RKO (cell line): ENCODE measurements at regions not wholly inside any gene's neighbourhood (a gene's known extent, or its start where the extent isn't known, plus 50 kb on each side); places are given as distances from the start of the nearest gene placed in this dataset.

Experiments used
- DNase-seq: peaks from one replicate; pipeline ENCODE4 v3.0.0-alpha.2; 2016; ENCODE audit warnings: low spot score

- DNase-seq: no peak
Measured at GRCh38 chr12:24723759-24724158, 225.1 kb downstream of the BCAT1 start.

- no peak for DNase-seq
Measured at GRCh38 chr12:24721191-24721590, 227.7 kb downstream of the BCAT1 start.

GRCh38 chr12:24719293-24719721 lies 229.6 kb downstream of the BCAT1 start:
- DNase-seq: no peak

DNA sequence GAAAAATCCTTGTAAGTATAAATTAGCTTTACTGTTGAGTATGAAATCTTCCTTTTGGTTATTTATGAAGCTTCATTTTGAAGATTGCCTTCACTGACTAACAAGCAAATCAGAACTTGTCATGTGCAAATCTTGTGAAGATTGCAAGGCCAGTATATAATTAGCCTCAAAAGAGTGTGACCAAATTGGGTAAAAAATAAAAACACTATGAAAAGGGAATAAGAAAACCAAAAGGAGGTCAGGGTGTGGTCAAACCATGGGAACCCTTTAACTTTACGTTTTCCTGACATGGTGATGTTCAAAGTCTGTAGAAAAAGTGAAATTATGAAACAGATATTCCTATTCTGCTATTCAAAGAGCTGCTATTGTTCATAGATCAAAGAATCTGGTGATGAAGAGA lies 230.3 kb downstream of the BCAT1 start:
- no peak for DNase-seq

DNA sequence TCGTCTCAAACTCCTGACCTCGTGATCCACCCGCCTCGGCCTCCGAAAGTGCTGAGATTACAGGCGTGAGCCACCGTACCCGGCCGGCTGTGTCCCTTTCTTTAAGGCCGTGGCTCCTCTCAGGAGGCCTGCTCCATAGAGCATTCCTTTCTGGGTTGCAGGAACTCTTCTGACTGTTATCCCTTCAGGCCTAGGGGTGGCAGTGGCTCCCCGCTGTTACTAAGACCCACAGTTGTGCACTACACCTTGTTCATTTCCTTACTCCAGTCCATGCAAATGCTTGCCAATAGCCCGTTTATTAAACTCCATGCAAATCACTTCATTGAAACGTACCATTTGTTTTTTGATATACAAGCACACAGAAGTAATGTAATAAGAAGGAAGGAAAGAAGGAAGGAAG lies 234.7 kb downstream of the BCAT1 start:
- DNase-seq: no peak

DNA sequence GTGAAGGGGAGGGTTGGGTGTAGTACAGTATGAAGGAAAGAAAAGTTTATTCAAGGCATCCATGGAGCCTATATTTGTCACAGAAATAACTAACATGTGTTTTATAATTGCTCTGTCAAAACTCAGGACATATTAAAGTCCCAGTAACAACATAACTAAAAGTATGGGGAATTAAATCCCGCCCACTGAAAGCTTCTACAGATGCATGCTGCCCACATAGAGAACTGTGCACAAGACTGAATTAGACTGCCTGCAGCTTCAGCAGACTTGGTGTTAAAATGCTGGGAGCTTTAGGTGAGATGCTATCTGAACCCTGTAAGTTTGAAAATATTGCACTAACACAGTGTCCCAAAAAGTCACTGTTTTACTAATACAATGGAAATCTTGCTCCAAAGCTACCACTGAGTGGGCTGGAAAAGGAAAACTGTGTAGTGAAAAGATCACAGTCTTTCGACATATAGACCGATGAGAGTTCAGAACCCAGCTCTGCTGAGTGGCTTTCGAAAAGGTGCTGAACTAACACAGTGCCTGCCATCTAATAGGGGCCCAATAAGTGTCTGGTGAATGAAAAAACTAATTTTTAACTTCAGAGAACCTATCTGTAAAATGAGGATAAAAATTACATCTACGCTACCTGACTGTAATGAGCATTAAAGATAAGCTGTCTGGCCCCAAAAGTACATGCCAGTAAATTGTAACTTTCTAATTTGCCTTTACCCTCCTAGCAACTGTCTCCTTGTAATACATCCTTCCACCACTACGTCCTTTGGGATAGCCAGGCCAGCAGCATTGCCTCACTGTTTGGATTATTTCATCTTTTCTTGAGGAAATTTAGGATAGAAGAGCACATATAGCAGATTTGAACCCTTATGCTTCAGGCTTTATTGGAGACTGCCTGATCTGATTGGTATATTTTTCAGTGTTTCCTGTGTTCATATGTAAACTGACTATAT lies 237.6 kb downstream of the BCAT1 start:
- no peak for DNase-seq

DNA sequence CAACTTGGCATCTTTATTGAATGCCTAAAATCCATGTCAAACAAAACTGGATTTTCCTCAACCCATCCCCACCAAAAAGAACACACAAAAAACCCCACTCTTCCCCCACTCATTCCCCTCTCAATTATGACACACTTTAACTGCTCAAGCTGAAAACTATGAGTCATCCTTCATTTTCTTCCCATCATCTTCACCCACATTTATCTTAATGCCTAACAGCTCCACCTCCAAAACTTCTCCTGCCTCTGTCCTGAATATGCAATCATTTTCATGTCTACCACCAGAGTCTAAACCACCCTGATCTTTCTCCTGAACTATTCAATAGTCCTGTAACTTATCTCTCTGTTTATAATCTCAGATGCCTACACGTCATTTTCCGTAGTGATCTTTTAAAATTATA lies 239.7 kb downstream of the BCAT1 start:
- DNase-seq: no peak

- DNase-seq: no peak
Measured at GRCh38 chr12:24708718-24709117, 240.2 kb downstream of the BCAT1 start.

GRCh38 chr12:24708043-24708442 lies 240.9 kb downstream of the BCAT1 start:
- DNase-seq: no peak

GRCh38 chr12:24707334-24707733 lies 241.6 kb downstream of the BCAT1 start:
- DNase-seq: no peak

DNA sequence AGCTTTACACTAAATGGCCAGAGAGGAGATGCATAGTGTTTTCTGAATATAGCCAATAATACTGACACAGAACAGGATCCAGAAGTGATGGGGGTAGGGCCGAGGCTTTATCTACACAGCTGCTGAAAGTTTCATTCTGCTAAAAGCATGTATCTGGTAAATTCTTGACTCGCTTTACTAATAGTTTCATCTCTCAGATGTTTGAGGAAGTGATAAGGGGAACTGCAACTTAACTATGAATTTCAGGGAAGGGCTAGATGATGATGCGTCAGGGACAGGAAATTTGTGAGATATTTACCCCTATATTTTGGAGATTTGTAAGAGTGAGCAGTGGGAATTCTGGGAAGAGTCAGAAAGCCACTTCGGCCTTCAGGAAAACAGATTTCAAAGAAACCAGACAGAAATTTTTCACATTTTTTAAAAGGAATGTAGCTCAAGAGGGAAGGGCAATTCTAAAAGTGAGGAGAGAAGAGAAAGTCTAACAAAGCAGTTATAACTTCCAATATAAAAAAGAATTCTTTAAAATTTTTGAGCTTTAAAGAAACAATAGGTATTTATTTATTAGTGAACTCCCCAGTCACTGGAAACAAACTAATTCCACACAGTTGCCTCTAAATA lies 243.1 kb downstream of the BCAT1 start:
- no peak for DNase-seq

DNA sequence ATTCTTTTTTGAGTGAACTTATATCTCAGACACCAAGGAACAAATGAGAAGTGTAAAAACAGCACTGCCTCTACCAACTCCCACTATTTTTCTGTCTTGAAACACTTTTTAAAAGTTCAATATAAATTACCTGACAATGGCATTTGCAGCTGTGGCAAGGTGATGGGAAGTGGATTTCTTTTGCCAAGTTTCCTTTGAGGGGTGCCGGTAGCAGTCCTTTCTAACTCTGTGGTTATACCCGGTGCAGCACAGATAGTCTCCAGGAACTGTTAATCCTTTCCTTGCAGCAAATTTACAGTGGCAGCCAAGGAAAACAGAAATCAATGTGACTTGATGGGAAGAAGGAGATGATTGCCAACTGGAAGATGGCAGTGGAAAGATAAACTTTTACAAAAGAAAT lies 243.7 kb downstream of the BCAT1 start:
- no peak for DNase-seq

DNA sequence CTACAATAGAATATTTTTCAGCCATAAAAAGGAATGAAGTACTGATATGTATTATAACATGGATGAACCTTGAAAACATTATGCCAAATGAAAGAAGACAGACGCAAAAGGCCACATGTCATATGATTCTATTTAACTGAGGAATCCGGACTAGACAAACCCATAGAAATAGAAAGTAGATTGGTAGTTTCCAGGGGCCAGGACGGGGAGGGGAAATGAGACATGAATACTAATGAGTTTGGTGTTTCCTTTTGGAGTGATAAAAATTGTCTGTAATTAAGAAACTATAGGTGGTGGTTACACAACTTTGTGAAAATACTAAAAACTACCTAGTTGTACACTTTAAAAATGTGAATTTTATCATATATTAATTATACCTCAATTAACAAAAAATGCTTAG lies 247.6 kb downstream of the BCAT1 start:
- DNase-seq: no peak

GRCh38 chr12:24698972-24699371 lies 249.9 kb downstream of the BCAT1 start:
- no peak for DNase-seq

DNA sequence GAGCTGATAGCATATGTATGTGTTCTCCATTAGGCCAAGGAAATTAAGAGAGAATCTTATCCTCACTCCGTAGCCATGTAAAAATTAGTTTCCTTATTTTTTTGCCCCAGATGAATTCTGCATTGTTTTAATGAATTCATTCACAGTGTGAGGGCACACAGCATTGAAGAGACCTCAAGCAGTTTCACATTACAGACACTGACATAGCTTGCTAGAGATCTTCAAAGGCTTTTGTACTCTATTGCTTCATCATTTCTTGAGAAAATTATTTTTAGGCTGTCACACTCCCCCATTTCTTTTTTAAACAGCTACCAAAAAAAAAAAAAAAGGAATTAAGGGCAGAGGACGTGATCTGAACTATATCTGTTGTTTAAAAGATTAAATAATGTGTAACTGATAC lies 251.1 kb downstream of the BCAT1 start:
- DNase-seq: no peak

GRCh38 chr12:24697295-24697694 lies 251.6 kb downstream of the BCAT1 start:
- no peak for DNase-seq

GRCh38 chr12:24696800-24697199 lies 252.1 kb downstream of the BCAT1 start:
- no peak for DNase-seq

GRCh38 chr12:24695657-24696329 lies 253.1 kb downstream of the BCAT1 start:
- DNase-seq: no peak

GRCh38 chr12:24695103-24695502 lies 253.8 kb downstream of the BCAT1 start:
- no peak for DNase-seq

DNA sequence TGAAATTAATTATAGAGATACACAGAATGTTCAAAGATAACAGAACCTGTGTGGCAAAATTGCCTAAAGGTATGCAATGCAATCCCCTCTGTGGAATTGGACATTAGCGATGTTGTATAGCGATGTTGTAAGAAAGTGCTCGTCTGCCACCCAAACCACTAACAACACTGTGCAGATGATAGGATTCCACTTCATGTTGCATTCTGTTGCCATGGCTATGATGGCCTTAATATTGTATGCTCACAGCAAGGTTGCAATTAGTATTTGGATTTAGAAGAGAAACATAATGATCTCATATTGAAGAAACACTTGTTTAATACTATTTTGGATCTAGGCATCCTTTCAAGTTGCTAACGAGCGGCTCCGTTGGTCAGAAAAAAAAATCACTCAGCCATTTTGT lies 260.3 kb downstream of the BCAT1 start:
- no peak for DNase-seq

GRCh38 chr12:24681570-24681969 lies 267.3 kb downstream of the BCAT1 start:
- DNase-seq: no peak

DNA sequence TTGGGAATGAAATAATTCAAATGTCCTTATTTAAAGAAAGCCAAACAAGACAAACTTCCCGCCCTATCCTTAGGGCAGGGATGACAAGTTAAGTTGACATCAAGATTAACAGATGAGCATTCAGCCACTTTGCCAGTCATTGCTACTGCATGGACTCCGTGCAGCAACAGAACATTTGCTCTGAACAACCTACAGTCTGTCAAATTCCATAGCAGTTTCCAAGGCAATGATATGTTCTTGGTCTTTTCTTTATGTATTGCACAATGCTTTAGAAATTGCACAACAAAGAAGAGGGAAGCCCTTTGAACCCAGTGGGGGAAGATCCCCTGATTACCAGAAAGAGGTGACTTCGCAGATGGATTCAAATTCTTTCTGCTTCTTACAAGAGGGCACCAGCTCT lies 269.8 kb downstream of the BCAT1 start:
- no peak for DNase-seq

GRCh38 chr12:24678436-24678835 lies 270.5 kb downstream of the BCAT1 start:
- DNase-seq: no peak
